NCI-H2081 (cell line): ENCODE measurements at regions not wholly inside any gene's neighbourhood (a gene's known extent, or its start where the extent isn't known, plus 50 kb on each side); places are given as distances from the start of the nearest gene placed in this dataset.
"Not testable (repeated sequence)": the region's sequence is repeated elsewhere in the genome, so short reads cannot be mapped to it uniquely, and the experiment has no call there.

Experiments used
- DNase-seq, 2 experiments: peaks; one replicate each; lab custom pipeline; 2025; lab: John Stamatoyannopoulos, UW

DNA sequence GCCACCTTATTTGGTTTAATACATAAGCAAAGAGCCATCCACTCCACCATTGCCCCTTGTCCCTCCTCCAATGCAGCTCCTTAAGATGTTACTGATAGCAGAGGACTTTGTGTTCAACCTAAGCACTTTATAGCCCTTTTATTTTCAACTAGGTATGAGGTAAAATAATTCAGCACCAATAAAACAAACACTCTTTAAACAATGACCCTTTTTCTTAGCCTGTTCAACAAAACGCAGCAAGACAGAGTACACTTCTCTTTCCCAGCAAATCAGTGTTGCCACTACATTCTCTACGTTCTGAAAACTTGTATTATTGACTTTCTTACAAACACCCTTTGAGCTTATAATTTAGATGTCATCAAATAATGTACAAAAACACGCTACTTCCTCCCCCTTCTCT lies 104.0 kb upstream of the IGLL5 start:
- DNase-seq = no peak

DNA sequence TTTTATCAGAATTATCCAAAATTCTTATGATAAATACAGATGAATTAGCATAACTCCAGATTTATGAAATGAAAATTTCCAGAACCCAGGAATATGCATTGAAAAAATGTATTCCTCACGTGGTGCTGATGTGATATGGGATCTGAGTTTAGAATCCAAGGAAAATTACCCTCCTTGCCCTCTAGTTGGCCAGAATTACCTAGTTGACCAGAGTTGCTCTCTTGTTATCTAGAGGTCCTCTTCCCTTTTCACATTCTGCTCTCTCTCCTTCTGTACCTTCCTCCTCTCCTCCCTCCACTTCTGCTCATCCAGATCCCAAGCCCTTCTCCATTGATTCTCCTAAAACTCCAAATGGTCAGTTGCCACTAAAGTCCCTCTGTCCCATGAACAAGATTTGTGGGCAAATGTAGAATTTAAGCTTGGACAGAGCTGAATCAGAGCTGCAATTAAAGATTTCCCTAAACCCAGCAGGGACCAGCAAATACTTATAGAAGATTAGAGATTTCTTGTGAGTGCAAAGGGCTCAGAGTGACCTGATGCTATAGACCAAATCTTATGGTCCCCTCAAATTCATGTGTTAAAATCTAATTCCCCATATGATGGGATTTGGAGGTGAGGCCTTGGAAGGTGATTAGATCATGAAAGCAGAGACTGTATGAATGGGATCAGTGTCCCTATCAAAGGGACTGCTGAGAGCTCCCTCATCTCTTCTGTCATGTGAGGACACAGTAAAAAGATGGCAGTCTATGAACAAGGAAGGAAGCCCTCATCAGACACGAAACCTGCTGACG lies 103.2 kb upstream of the IGLL5 start:
- no peak for DNase-seq

DNA sequence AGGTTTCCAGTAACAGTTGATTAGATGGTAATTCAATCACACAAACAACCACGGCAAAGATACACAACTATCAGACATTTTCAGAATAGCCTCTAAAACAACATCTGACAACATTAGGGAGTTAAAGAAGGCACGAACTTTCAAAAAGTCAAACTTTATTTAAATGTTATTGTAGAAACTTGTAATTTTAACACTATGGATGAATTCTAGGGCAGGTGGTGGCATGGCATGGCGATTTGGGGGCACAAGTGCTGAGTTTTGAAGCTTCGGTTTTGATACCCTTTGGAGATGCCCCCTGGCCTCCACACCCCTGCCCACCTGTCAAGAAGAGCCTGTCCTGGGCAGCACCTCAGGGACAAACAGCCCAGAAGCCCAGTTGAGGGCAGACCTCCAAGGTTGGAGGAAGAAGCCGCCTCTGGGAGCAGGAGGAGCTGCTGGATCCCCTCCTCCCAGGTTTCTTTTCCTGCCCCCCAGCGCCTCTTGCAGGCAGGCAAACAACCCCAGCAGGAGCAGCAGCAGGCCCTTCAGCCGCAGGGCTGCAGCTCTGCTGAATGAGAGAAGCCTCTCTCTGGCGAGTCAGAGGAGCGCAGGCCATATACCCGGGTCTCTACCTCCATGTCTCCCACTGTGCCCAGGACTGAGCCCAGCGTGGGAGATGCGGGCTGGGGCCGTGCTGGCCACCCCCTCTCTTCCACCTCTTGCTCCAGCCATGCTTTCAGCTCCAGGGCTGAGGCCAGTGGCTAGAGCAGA lies 102.1 kb upstream of the IGLL5 start:
- no peak for DNase-seq

DNA sequence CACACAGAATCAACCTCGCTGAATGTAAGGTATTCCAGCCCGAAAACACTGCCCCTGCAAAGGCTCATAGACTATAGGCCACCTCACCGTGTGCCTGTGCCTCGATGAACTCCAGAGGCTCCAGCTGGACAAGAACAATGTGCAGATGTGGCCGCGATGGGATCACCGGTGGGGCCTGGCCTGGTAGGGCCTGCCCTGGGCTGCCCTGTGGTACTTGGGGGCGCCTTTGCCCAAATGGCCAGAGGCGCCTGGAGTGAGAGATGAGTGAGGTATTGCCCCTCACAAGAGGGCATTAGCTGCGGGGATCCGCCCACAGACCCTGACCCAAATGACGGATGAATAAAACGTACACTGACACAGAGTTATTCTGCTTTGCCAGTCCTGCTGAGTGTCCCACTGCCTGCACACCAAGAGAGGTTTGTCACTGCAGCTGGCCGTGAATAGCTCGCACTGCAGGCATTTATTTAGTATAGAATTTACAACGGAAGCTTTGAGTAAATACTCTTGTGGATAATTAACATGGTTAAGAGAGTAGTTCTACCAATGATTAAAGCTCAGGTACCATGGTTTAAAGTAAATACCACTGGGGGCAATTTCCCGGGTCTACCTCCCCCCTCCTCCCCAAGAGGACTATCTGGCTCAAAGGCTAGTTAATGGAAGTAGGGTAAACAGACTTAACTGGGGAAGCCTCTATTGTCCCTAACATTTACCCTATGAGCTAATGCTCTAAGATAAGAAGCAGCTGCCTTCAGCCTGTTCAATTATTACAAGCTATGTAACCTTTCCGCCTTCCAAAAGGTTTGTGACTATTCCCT lies 101.1 kb upstream of the IGLL5 start:
- DNase-seq = peak; percentile 62 to 89

DNA sequence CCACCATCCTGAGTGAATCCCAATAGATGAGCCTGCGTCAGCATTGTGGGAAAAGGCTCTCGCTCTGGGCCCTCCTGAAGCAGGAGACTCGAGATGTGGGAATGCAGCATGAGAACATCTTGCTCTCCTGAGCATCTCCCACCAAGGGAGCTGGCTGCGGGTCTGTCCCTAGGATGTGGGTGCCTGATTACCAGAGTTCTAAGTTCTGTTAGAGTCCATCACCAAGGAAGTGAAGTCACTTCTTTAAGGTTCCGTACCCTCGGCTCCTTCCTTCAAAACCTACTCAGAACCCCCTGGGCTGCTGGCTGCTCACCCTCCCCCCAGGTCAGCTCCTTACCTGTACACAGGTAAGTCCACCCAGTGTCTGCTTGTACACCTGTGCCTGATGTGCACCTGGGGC lies 100.5 kb upstream of the IGLL5 start:
- DNase-seq = no peak

DNA sequence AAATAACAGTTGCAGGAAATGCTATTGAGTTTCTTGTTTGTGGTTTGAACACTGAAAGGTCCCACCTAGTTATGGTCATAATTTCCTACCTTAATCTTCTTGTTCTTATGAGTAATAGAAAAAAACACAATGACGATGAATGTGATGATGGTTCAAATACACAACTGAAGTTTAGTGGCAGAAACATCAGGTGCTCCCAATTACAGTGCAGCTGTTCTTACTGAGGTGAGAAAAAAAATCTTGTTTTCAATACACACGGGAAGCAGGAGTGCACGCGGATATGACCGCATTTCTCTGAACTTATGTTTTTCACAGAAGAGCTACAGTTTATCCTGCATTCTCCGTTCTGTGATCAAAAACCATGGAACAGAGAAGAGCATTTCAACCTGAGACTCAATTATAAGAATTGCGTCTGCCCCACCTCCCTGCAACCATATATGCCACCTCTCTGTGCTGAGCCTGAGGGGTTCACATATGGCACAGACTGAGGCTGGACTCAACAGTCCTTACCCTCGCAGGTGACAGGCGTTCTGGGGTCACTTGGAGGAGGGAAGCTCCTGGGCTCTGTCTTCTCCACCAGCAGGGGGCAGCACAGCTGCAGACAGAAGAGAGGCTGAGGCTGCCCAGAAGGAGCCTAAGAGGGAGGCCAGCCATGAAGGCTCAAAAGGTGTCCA lies 99.7 kb upstream of the IGLL5 start:
- peak in 1 of 2 experiments; percentile 16 for DNase-seq

DNA sequence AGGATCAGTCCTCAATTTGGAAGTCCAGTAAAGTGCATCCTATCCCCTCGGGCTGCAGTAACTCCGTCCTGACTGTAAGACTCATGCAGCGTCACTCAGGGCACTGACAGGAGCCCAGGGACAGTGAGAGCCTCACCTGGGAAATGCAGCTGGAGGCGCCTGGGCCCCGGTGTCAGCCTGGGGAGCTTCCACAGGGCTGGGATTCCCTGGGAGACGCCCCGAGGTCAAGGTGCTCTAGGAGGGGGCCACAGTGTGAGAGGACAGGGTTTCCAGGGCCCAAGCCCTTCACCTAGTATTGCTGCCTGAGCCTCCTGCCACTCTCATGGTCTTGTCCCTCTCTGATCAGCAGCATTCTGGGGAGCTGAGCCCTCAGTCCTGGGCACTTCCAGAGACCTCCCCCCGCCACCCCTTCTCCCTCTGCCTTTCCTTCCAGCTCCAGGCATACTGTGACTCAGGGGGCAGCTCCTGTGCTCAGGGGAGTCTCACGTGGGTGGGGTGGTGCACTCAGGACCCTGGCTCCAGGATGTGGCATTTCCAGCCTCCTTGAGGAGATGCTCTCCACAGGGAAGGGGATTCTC lies 99.1 kb upstream of the IGLL5 start:
- no peak for DNase-seq

DNA sequence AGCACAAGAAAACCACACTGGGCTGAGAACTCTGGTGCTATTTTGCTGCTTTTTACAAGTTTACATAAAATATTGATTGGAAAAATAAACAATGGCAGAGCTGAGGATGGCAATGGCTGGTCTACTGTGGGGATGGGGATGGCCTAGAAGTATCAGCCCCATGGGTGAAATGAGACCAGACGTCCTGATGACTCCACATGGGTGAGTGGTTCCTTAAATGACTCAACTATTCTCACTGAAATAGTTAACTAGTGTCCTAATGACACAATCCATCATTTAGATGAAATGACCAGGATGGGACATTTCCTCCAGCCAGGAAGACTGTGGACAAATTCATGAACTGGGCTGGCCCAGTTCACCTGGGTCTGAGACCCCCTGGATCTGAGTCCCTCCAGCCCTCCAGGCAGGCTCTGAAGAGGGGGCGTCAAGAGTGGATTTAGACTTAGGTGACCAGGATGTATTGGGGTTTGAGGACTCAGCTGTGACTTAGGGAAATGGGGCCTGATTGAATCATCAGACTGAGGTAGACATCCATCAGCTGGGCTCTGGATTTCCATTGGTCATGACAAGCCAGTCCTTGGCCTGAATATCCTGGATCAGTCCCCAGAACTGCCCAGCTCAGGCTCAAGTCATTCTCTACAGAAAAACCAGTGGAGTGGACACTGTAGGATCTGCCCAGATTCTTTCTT lies 98.2 kb upstream of the IGLL5 start:
- DNase-seq = no peak

DNA sequence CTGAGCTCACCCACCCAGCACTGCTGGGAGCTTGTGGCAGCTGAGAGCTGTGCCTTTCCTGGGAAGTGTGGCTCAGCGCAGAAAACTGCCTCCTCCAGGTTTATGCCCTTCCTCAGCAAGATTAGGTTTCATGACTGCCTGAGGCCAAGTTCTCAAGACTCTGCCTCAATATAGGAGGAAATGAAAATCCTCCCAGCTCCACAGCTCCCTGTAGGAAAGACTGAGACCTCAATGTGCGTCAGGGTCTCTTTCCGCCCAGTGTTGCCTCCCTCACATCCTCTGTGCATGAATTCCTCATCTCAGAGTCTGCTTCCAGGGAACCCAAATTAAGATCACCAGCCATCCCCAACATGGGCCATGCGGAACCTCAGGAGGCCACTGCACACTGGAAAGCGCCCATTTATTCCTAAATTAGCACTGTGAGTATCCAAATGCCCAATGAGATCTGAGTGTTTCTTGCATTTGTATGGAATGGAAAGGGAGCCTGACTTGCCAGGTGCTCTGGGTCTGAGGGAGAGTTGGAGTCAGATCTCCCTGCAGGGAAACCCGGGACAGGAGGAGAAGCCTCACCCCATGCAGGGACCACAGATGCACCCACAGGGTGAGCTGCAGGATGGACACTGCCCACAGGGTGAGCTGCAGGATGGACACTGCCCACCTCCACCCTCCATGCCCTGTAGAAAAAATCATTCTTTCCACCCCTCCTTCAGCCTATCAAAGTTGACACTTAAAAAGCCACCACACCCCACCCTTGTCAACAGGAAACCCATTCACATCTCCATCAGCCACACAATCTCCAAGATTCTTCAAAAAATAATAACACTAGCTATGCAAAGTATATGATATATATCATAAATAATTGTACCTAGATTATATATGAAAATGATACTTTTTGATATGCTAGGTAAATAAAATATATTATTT lies 97.4 kb upstream of the IGLL5 start:
- DNase-seq = no peak

DNA sequence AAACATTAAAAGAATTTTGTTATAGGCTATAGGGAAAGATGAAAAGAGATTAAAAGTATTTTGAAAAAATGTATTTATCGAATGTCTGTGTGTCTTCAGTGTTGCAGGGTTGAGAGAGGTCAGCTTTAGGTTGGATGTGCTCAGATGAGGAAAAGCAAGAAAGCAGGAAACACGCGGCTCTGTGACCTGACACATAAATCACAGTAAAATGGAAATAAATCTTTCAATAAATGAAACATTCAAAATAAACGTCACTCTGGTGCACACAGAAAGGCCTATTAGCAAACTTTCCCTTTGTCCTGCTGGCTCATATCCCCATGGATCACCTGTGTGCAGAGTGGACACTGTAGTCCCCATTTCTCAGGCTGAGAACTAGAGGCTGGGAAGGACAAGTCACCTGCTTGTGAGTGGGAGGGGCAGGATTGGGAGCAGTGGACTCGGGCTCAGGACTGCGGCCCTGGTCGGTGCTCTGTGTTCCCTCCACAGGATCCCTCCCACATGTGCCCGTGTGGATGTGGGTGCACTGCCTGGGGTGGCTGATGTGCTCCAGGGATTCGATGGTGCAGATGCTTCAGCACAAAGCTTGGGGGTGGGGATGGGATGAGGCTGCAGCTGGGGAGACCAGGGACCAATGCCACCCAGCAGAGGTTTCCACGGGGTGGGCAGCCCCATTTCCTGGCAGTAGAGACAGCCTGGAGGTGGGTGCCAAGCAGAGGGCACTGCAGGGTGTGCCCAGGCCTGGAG lies 96.0 kb upstream of the IGLL5 start:
- DNase-seq = no peak

DNA sequence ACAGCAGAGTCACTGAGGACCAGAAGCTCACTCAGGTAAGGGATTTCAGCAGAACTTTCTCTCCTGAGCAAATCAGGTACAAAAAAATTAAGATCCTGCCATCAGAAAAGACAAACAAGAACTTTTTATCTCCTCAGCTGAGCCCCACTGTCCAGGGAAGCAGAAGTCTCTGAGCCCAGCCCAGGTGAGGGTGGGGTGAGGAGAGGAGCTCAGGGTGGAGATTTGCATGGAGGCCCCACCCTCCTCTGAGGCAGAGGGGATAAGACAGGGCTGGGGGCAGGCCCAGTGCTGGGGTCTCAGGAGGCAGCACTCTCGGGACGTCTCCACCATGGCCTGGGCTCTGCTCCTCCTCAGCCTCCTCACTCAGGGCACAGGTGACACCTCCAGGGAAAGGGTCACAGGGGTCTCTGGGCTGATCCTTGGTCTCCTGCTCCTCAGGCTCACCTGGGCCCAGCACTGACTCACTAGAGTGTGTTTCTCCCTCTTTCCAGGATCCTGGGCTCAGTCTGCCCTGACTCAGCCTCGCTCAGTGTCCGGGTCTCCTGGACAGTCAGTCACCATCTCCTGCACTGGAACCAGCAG lies 95.3 kb upstream of the IGLL5 start:
- DNase-seq = not testable (repeated sequence)

DNA sequence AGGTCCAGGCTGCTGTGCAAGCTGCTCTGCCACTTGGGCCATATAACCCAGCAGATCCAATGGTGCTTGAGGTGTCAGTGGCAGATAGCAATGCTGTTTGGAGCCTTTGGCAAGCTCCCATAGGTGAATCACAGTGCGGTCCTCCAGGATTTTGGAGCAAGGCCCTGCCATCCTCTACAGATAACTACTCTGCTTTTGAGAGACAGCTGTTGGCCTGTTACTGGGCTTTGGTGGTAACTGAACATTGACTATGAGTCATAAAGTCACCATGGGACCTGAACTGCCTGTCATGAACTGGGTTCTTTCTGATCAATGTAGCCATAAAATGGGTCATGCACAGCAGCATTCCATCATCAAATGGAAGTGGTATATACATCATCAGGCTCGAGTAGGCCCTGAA lies 92.0 kb upstream of the IGLL5 start:
- not testable (repeated sequence) for DNase-seq

DNA sequence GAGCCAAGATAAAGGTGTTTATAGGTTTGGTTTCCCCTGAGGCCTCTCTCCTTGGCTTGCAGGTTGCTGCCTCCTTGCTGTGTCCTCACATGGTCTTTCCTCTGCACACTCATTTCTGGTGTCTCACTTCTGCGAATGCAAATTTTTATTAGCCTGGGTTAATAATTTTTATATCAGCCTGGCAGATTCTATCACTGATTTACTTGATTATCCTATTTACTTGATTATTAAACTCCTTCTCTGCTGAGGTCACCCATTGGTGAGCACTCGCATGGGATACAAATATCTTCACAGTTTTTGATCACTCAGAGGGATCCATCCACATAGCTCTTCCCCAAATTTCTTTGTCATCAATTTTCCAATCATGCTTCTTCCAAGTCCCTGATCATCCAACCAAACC lies 90.9 kb upstream of the IGLL5 start:
- no peak for DNase-seq

DNA sequence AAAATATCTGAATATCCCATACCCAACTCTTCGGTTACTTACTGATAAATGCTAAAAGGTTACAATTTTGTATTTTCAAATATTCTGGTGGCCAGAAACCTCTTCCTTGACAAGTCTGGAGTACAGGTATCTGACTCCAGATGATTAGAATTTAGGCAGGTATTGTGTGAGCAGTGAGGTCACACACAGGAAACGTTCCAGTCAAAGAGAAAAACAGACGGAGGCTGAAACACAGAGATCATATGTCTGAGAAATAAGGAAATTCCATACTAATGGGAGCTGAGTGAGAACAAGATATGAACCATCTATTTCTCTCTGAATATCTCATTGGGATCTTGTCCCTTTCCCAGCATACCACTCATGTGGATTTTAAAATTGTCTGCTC lies 89.4 kb upstream of the IGLL5 start:
- no peak for DNase-seq

DNA sequence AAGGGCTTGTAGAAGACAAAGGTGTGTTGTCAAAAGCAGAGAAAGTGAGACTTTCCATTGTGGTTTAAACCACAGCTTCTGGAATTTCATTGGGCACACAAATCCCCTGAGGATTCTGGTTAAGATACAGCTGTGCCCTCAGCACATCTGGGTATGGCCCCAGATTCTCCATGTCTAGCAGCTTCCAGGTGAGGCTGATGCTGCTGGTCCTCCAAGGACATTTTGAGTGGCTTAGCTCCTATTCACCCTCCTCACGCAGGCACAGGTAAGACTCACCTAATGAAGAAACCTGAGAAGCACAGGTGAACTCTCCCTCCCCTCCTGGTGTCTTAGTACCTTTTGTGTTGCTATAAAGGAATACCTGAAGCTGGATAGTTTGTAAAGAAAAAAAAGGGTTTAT lies 88.9 kb upstream of the IGLL5 start:
- no peak for DNase-seq

DNA sequence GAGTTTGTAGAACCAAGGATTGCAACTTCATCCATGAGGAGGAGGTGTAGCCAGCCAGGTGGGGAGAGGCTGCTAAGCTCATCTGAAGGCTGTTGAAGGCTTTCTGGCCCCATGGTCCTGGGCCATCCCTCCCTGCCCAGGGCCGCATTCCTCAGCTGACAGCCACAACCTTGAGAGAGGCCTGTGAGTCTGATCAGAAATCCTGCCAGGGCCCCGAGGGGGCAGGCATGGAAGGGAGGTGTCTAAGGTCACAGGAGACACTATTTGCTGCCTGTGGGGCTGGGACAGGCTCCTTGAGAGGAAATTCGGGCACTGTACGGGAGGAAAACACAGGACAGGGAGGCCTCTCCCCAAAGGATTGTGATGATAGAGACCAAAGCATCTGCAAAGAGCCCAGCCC lies 88.1 kb upstream of the IGLL5 start:
- DNase-seq = no peak

DNA sequence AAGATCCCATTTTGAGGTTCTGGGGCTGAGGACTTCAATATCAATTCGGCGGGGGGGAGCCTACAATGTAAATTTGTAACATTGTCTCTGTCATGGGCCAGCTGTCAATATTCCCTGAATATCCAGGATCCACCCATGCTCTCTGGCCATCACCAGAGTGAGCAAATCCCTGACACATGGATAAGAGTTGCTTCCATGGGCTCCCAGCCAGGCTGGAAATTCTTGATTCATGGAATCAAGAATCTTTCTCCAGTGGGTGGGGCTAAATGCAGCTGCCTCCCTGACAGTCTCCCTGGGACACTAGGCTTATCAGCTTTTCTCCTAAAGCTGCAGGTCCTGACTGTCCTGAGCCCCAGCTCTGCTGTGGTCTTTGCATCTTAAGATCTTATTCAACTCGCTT lies 86.9 kb upstream of the IGLL5 start:
- DNase-seq = no peak

DNA sequence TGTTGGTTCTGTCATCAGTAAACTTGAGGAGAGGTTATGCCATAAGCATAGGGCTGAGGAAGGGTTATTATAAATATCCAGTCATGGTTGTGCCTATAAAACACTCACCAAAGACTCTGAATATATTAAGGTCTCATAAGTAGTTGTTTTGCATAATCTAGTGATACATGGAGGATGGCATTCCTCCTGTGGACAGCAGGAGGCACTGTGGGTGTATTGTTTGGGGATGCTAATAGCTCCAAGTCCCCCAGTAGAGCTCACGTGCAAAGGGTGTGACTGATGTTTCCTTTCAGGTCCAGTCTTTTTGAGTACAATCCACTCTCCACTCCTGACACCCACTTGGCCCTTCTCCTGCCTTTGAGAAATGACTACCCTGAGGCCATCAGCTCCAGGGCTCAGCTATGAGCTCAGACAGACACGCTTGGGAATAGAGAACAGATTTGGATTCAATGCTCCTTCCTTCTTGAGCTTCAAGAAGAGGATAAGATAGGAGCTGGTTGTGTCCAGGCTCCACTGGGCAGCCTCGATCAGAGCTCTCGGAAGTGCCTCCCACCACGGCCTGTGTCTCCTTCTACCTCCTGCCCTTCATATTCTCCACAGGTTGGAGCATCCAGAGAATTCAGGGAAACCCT lies 85.2 kb upstream of the IGLL5 start:
- no peak for DNase-seq
